H9 (cell line): ENCODE measurements at regions not wholly inside any gene's neighbourhood (a gene's known extent, or its start where the extent isn't known, plus 50 kb on each side); places are given as distances from the start of the nearest gene placed in this dataset.

Experiments
- DNase-seq: peaks from one replicate; pipeline ENCODE4 v3.0.0-alpha.2; 2017
- H2AFZ ChIP-seq: one replicate; pipeline ENCODE4 v1.6.1; 2013; ENCODE audit warnings: mild to moderate bottlenecking, low read length, control low read depth, moderate library complexity
- H2AK5ac ChIP-seq: 2 replicates; pipeline ENCODE4 v1.6.1; 2013; ENCODE audit warnings: low read length, control low read depth, mixed read lengths; ENCODE audit not compliant: insufficient read length
- H2BK120ac ChIP-seq: one replicate; pipeline ENCODE4 v1.6.1; 2013; ENCODE audit warnings: low read depth, mild to moderate bottlenecking, low read length, control low read depth, inconsistent platforms; ENCODE audit not compliant: poor library complexity, severe bottlenecking
- H2BK12ac ChIP-seq: 2 replicates; pipeline ENCODE4 v1.6.1; 2013; ENCODE audit warnings: low read length, control low read depth, mixed read lengths, low read depth; ENCODE audit not compliant: insufficient read length
- H2BK15ac ChIP-seq: 2 replicates; pipeline ENCODE4 v1.6.1; 2013; ENCODE audit warnings: low read depth, low read length, control low read depth
- H2BK20ac ChIP-seq: one replicate; pipeline ENCODE4 v1.6.1; 2013; ENCODE audit warnings: low read depth, mild to moderate bottlenecking, low read length, control low read depth, inconsistent platforms; ENCODE audit not compliant: poor library complexity, severe bottlenecking
- H2BK5ac ChIP-seq: 2 replicates; pipeline ENCODE4 v1.6.1; 2013; ENCODE audit warnings: low read length, control low read depth, mixed read lengths; ENCODE audit not compliant: insufficient read length
- H3K14ac ChIP-seq: 2 replicates; pipeline ENCODE4 v1.6.1; 2013; ENCODE audit warnings: low read length, control low read depth; ENCODE audit not compliant: insufficient read depth
- H3K18ac ChIP-seq: 2 replicates; pipeline ENCODE4 v1.6.1; 2013; ENCODE audit warnings: low read depth, mild to moderate bottlenecking, mixed read lengths, low read length, control low read depth; ENCODE audit not compliant: insufficient read length
- H3K23ac ChIP-seq: 2 replicates; pipeline ENCODE4 v1.6.1; 2013; ENCODE audit warnings: low read length, control low read depth, mixed read lengths, low read depth; ENCODE audit not compliant: insufficient read length
- H3K23me2 ChIP-seq: 2 replicates; pipeline ENCODE4 v1.6.1; 2013; ENCODE audit warnings: low read depth, mild to moderate bottlenecking, mixed read lengths, low read length, control low read depth; ENCODE audit not compliant: insufficient read length, poor library complexity, severe bottlenecking
- H3K27ac ChIP-seq: 2 replicates; pipeline ENCODE4 v1.5.1; 2013; ENCODE audit warnings: low read length, control low read depth, mixed read lengths, low read depth; ENCODE audit not compliant: insufficient read length
- H3K27me3 ChIP-seq: 2 replicates; pipeline ENCODE4 v1.6.1; 2013; ENCODE audit warnings: low read length, control low read depth, inconsistent platforms; ENCODE audit not compliant: insufficient read depth
- H3K4ac ChIP-seq: 2 replicates; pipeline ENCODE4 v1.6.1; 2013; ENCODE audit warnings: low read depth, mild to moderate bottlenecking, control low read depth, inconsistent platforms, low read length, moderate library complexity
- H3K4me1 ChIP-seq: 2 replicates; pipeline ENCODE4 v1.6.1; 2013; ENCODE audit warnings: low read length, control low read depth, inconsistent platforms; ENCODE audit not compliant: insufficient read depth
- H3K4me2 ChIP-seq: 2 replicates; pipeline ENCODE4 v1.6.1; 2013; ENCODE audit warnings: low read length, control low read depth, mixed read lengths; ENCODE audit not compliant: insufficient read length, insufficient read depth
- H3K56ac ChIP-seq: 2 replicates; pipeline ENCODE4 v1.6.1; 2013; ENCODE audit warnings: low read depth, mild to moderate bottlenecking, mixed read lengths, low read length, control low read depth; ENCODE audit not compliant: insufficient read length
- H3K79me1 ChIP-seq: 2 replicates; pipeline ENCODE4 v1.6.1; 2013; ENCODE audit warnings: low read depth, mild to moderate bottlenecking, moderate library complexity, low read length, control low read depth, inconsistent platforms; ENCODE audit not compliant: insufficient read depth, poor library complexity, severe bottlenecking
- H3K79me2 ChIP-seq: 2 replicates; pipeline ENCODE4 v1.6.1; 2013; ENCODE audit warnings: low read length, control low read depth, inconsistent platforms; ENCODE audit not compliant: insufficient read depth
- H3K9ac ChIP-seq: 2 replicates; pipeline ENCODE4 v1.6.1; 2013; ENCODE audit warnings: low read length, control low read depth, mixed read lengths; ENCODE audit not compliant: insufficient read length; ENCODE audit errors: extremely low read depth
- H3K9me3 ChIP-seq: one replicate; pipeline ENCODE4 v1.6.1; 2013; ENCODE audit warnings: low read depth, low read length, inconsistent platforms; ENCODE audit not compliant: control insufficient read depth
- H3T11ph ChIP-seq: one replicate; pipeline ENCODE4 v1.6.1; 2013; ENCODE audit warnings: mild to moderate bottlenecking, low read length, control low read depth, inconsistent platforms
- H4K20me1 ChIP-seq: one replicate; pipeline ENCODE4 v1.6.1; 2013; ENCODE audit not compliant: control insufficient read depth, insufficient read length, insufficient read depth
- H4K5ac ChIP-seq: 2 replicates; pipeline ENCODE4 v1.6.1; 2013; ENCODE audit warnings: low read depth, mild to moderate bottlenecking, mixed read lengths, low read length, control low read depth; ENCODE audit not compliant: insufficient read length
- H4K8ac ChIP-seq: replicated peaks from 2 replicates; pipeline ENCODE4 v1.6.1; 2013; ENCODE audit warnings: low read length, control low read depth, mixed read lengths, low read depth; ENCODE audit not compliant: insufficient read length
- H4K91ac ChIP-seq: 2 replicates; pipeline ENCODE4 v1.6.1; 2013; ENCODE audit warnings: low read depth, mild to moderate bottlenecking, moderate library complexity, mixed read lengths, low read length, control low read depth; ENCODE audit not compliant: insufficient read length
- H3K27ac Mint-ChIP-seq, 3 experiments: 2 replicates in 2 of 3; 3 replicates in 1 of 3; pipeline ENCODE4 v1.8.0; 2020 to 2021; ENCODE audit warnings: mixed read lengths in 3 of 3, mild to moderate bottlenecking in 1 of 3, moderate library complexity in 1 of 3
- H3K27me3 Mint-ChIP-seq: 2 replicates; pipeline ENCODE4 v1.8.0; 2021; ENCODE audit warnings: low read depth, mild to moderate bottlenecking, moderate library complexity, mixed read lengths
- H3K36me3 Mint-ChIP-seq, 3 experiments: 2 replicates in 2 of 3; 3 replicates in 1 of 3; pipeline ENCODE4 v1.8.0; 2020 to 2021; ENCODE audit warnings: low read depth in 3 of 3, mixed read lengths in 3 of 3; ENCODE audit not compliant: insufficient read depth in 1 of 3
- H3K4me1 Mint-ChIP-seq, 2 experiments: 2 replicates each; pipeline ENCODE4 v1.8.0; 2020; ENCODE audit warnings: mixed read lengths in 2 of 2
- H3K4me3 Mint-ChIP-seq, 2 experiments: 2 replicates in 1 of 2; 3 replicates in 1 of 2; pipeline ENCODE4 v1.8.0; 2020 to 2021; ENCODE audit warnings: mild to moderate bottlenecking in 2 of 2, mixed read lengths in 2 of 2, moderate library complexity in 1 of 2
- H3K9me3 Mint-ChIP-seq, 2 experiments: 2 replicates in 1 of 2; 3 replicates in 1 of 2; pipeline ENCODE4 v1.8.0; 2020; ENCODE audit warnings: mild to moderate bottlenecking in 2 of 2, mixed read lengths in 2 of 2, moderate library complexity in 1 of 2
- CTCF ChIP-seq: fragments of 200-600 bp; sonication (generic); conservative IDR thresholded peaks from 3 replicates; pipeline ENCODE4 v1.8.0; 2021; ENCODE audit warnings: antibody characterized with exemption, mild to moderate bottlenecking
- WGBS: extraction: QIAGEN DNeasy Blood & Tissue Kit; methylation state at CpG from one replicate; pipeline ENCODE4 v1.1.7; 2013; ENCODE audit warnings: missing lambda C conversion rate, low lambda C conversion rate, mixed read lengths; ENCODE audit not compliant: insufficient read length; ENCODE audit errors: extremely low coverage; 5-methylcytosine and 5-hydroxymethylcytosine counted together

- Histone ChIP-seq H2AK5ac (no peak overlapping the region), H3K56ac (no peak overlapping the region), H3K9me3 (no peaks in the 10 kb centered on the region), H3K23ac (no peak overlapping the region), H3K79me2 (no peaks in the 10 kb centered on the region), H4K91ac (no peak overlapping the region), H2BK5ac (no peak overlapping the region), H3K27ac (no peak overlapping the region), H3K23me2 (no peaks in the 10 kb centered on the region), H3K27me3 (no peaks in the 10 kb centered on the region), H3K9ac (no peak overlapping the region), H3K4me1 (peaks cover 9% of the 10 kb centered on the region; the same call in 1 of the 2 replicates), H3K4ac (no peak overlapping the region), H3K18ac (no peak overlapping the region), H2BK120ac (no peak overlapping the region), H3K4me2 (no peak overlapping the region), H3K14ac (no peak overlapping the region), H2BK15ac (no peak overlapping the region), H3T11ph (no peak overlapping the region), H4K20me1 (no peaks in the 10 kb centered on the region), H2BK20ac (no peak overlapping the region), H4K8ac (no peak overlapping the region), H2AFZ (no peak overlapping the region), H4K5ac (no peak overlapping the region), H3K79me1 (no peaks in the 10 kb centered on the region), H2BK12ac (no peak overlapping the region)
- TF ChIP-seq CTCF: no peak
- H3K27ac Mint-ChIP-seq: no peak overlapping the region
- no CpG with 5 or more reads among the region's 4 CpGs for WGBS
- H3K4me1 Mint-ChIP-seq: peaks cover 27 to 36% of the 10 kb centered on the region in 2 experiments
- H3K36me3 Mint-ChIP-seq: peaks cover 0 to under 1% (median 0%) of the 10 kb centered on the region in 3 experiments; a peak in 2 of 7 replicates
- peaks cover under 1 to 5% of the 10 kb centered on the region in 2 experiments; a peak in 4 of 5 replicates for H3K9me3 Mint-ChIP-seq
- no peak overlapping the region for H3K4me3 Mint-ChIP-seq
- peaks cover under 1% of the 10 kb centered on the region for H3K27me3 Mint-ChIP-seq
- no peak for DNase-seq
Measured at GRCh38 chr7:142356166-142356565, 98.3 kb upstream of the PRSS58 start.
